MM.1S (cell line): ENCODE measurements at regions not wholly inside any gene's neighbourhood (a gene's known extent, or its start where the extent isn't known, plus 50 kb on each side); places are given as distances from the start of the nearest gene placed in this dataset.

Experiments used
- DNase-seq: peaks from one replicate; pipeline ENCODE4 v3.0.0-alpha.2; 2015
- H2AFZ ChIP-seq: fragments of 300-600 bp; sonication (generic); 2 replicates; pipeline ENCODE4 v1.6.0; 2016; ENCODE audit warnings: antibody characterized with exemption, low read length
- H3F3A ChIP-seq: fragments of 300-600 bp; sonication (generic); 2 replicates; pipeline ENCODE4 v1.6.1; 2016; ENCODE audit warnings: mild to moderate bottlenecking, antibody characterized with exemption, low read length, moderate library complexity, mixed read lengths; ENCODE audit not compliant: insufficient read depth
- H3K27ac ChIP-seq: fragments of 300-600 bp; sonication (generic); 2 replicates; pipeline ENCODE4 v1.5.1; 2016; ENCODE audit warnings: mild to moderate bottlenecking, low read length
- H3K27me3 ChIP-seq: fragments of 300-600 bp; sonication (generic); replicated peaks from 2 replicates; pipeline ENCODE4 v1.6.0; 2016; ENCODE audit warnings: low read length; ENCODE audit not compliant: insufficient read depth
- H3K36me3 ChIP-seq: fragments of 300-600 bp; sonication (generic); replicated peaks from 2 replicates; pipeline ENCODE4 v1.6.1; 2016; ENCODE audit warnings: mild to moderate bottlenecking, low read length, mixed read lengths; ENCODE audit not compliant: insufficient read depth
- H3K4me1 ChIP-seq: fragments of 300-600 bp; sonication (generic); 2 replicates; pipeline ENCODE4 v1.6.1; 2016; ENCODE audit warnings: low read length, mixed read lengths
- H3K4me2 ChIP-seq: fragments of 300-600 bp; sonication (generic); 2 replicates; pipeline ENCODE4 v1.6.0; 2016; ENCODE audit warnings: low read depth, low read length
- H3K4me3 ChIP-seq: fragments of 300-600 bp; sonication (generic); 2 replicates; pipeline ENCODE4 v1.5.1; 2016; ENCODE audit warnings: low read length, mixed read lengths
- H3K79me2 ChIP-seq: fragments of 300-600 bp; sonication (generic); 2 replicates; pipeline ENCODE4 v1.6.1; 2016; ENCODE audit warnings: mixed run types, low read length, mixed read lengths
- H3K9ac ChIP-seq: fragments of 300-600 bp; sonication (generic); 2 replicates; pipeline ENCODE4 v1.6.1; 2016; ENCODE audit warnings: low read length, mixed read lengths
- H3K9me2 ChIP-seq: fragments of 300-600 bp; sonication (generic); replicated peaks from 2 replicates; pipeline ENCODE4 v1.6.1; 2016; ENCODE audit warnings: mild to moderate bottlenecking, low read length, mixed read lengths; ENCODE audit not compliant: insufficient read depth
- H3K9me3 ChIP-seq: fragments of 300-600 bp; sonication (generic); replicated peaks from 2 replicates; pipeline ENCODE4 v1.6.1; 2016; ENCODE audit warnings: mild to moderate bottlenecking, low read length, mixed read lengths; ENCODE audit not compliant: insufficient read depth
- H4K20me1 ChIP-seq: fragments of 300-600 bp; sonication (generic); 2 replicates; pipeline ENCODE4 v1.6.1; 2016; ENCODE audit warnings: mild to moderate bottlenecking, low read length, moderate library complexity, mixed read lengths; ENCODE audit not compliant: insufficient read depth
- CTCF ChIP-seq: fragments of 300-600 bp; sonication (generic); IDR thresholded peaks from 2 replicates; pipeline ENCODE4 v1.5.1; 2016; ENCODE audit warnings: antibody characterized with exemption, low read length, mixed read lengths
- EZH2 ChIP-seq: fragments of 300-600 bp; sonication (generic); optimal IDR thresholded peaks from 2 replicates; pipeline ENCODE3; 2017; ENCODE audit warnings: low read depth, mild to moderate bottlenecking, antibody characterized with exemption, low read length, mixed read lengths
- EZH2phosphoT487 ChIP-seq: fragments of 300-600 bp; sonication (generic); IDR thresholded peaks from 2 replicates; pipeline ENCODE4 v1.6.1; 2018; ENCODE audit warnings: antibody characterized with exemption, low read length

DNA sequence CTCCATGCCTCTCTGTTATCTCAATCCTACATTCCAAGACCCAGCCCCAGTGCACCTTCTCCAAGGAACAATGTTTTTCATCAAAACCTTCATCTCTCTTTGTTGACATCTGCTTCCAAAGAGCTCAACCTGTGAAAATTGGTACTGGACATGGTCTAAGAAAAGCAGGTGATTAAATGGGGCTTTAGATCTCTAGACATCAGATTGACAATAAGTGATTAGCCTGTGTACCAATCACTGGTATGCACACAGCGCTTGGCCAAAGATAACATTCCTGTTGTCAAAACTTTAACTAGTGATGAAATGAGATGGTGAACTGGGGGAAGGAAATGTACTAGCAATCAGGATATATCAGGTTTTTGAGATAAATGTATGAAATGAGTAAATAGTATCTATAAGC is 183.3 kb downstream of the TDRD15 start:
- no peaks in the 10 kb centered on the region for H4K20me1 ChIP-seq
- TF ChIP-seq CTCF (no peak), EZH2 (no peak), EZH2phosphoT487 (no peak)
- no peak overlapping the region for H3K4me3 ChIP-seq
- no peak overlapping the region for H3K4me2 ChIP-seq
- H3K9me2 ChIP-seq: no peaks in the 10 kb centered on the region
- H3K4me1 ChIP-seq: no peaks in the 10 kb centered on the region
- no peaks in the 10 kb centered on the region for H3K9me3 ChIP-seq
- no peak overlapping the region for H3K9ac ChIP-seq
- no peak overlapping the region for H3K27ac ChIP-seq
- no peak overlapping the region for H2AFZ ChIP-seq
- no peaks in the 10 kb centered on the region for H3K27me3 ChIP-seq
- no peaks in the 10 kb centered on the region for H3F3A ChIP-seq
- H3K79me2 ChIP-seq: no peaks in the 10 kb centered on the region
- no peak for DNase-seq
- H3K36me3 ChIP-seq: no peaks in the 10 kb centered on the region

- Histone ChIP-seq H3K27ac (no peak overlapping the region), H3K4me2 (no peak overlapping the region), H3K9me2 (no peaks in the 10 kb centered on the region), H2AFZ (no peak overlapping the region), H3K9ac (no peak overlapping the region), H3K4me3 (no peak overlapping the region), H3K9me3 (no peaks in the 10 kb centered on the region), H3K27me3 (no peaks in the 10 kb centered on the region), H4K20me1 (no peaks in the 10 kb centered on the region), H3F3A (no peaks in the 10 kb centered on the region), H3K79me2 (no peaks in the 10 kb centered on the region), H3K4me1 (no peaks in the 10 kb centered on the region), H3K36me3 (no peaks in the 10 kb centered on the region)
- no peak for TF ChIP-seq EZH2phosphoT487
- TF ChIP-seq EZH2: no peak
- no peak for TF ChIP-seq CTCF
- DNase-seq: no peak
Observed at GRCh38 chr2:21310493-21310892, 186.7 kb downstream of the TDRD15 start.

- H3K79me2 ChIP-seq: no peaks in the 10 kb centered on the region
- no peaks in the 10 kb centered on the region for H3K9me2 ChIP-seq
- DNase-seq: no peak
- H3K9ac ChIP-seq: no peak overlapping the region
- no peaks in the 10 kb centered on the region for H4K20me1 ChIP-seq
- no peaks in the 10 kb centered on the region for H3K27me3 ChIP-seq
- H3K4me3 ChIP-seq: no peak overlapping the region
- no peaks in the 10 kb centered on the region for H3K36me3 ChIP-seq
- H3K4me1 ChIP-seq: no peaks in the 10 kb centered on the region
- no peak overlapping the region for H3K4me2 ChIP-seq
- no peak overlapping the region for H2AFZ ChIP-seq
- H3K9me3 ChIP-seq: no peaks in the 10 kb centered on the region
- no peak overlapping the region for H3K27ac ChIP-seq
- TF ChIP-seq CTCF: no peak
- TF ChIP-seq EZH2phosphoT487: no peak
- TF ChIP-seq EZH2: no peak
- H3F3A ChIP-seq: no peaks in the 10 kb centered on the region
Observed at GRCh38 chr2:21314322-21314835, 190.6 kb downstream of the TDRD15 start.
